ENCODE measurements at regions not wholly inside any gene's neighbourhood (a gene's known extent, or its start where the extent isn't known, plus 50 kb on each side); places are given as distances from the start of the nearest gene placed in this dataset.

GRCh38 chr1:224800486-224801119 is 128.9 kb upstream of the DNAH14 start:
- no peak for TF ChIP-seq SP1 (IDR thresholded peaks at IDR 0.05)
- TF ChIP-seq SUZ12 (IDR thresholded peaks at IDR 0.05), result no peak
- no peak for TF ChIP-seq FOXA1 (IDR thresholded peaks at IDR 0.05)
- TF ChIP-seq LEF1 (IDR thresholded peaks at IDR 0.05; ENCODE audit: borderline replicate concordance), result no peak
- no peak for TF ChIP-seq FOXM1 (IDR thresholded peaks at IDR 0.05; ENCODE audit: borderline replicate concordance)

All from HEK293T (cell line).